GM10248 (cell line): ENCODE measurements at regions not wholly inside any gene's neighbourhood (a gene's known extent, or its start where the extent isn't known, plus 50 kb on each side); places are given as distances from the start of the nearest gene placed in this dataset.
"Not testable (repeated sequence)": the region's sequence is repeated elsewhere in the genome, so short reads cannot be mapped to it uniquely, and the experiment has no call there.

Experiments
- CTCF ChIA-PET: fragments of 300-600 bp; sonication (Branson Sonifier 250); formaldehyde crosslinking; extraction: SDS; loops from one replicate; lab custom pipeline; 2021; ENCODE audit warnings: antibody characterized with exemption; lab: Yijun Ruan, JAX
- POLR2A ChIA-PET: fragments of 350-650 bp; sonication (Branson Sonifier 250); formaldehyde crosslinking; extraction: SDS; loops from one replicate; lab custom pipeline; 2020; ENCODE audit warnings: antibody characterized with exemption; lab: Yijun Ruan, JAX
- DNase-seq: peaks from one replicate; pipeline ENCODE4 v3.0.0; 2012; ENCODE audit errors: extremely low spot score
- TF ChIP-seq, protein P1 (sequence below): IDR thresholded peaks from 2 replicates; pipeline ENCODE4 v1.5.1; 2012; ENCODE audit warnings: mild to moderate bottlenecking, low read depth; ENCODE audit errors: extremely low read depth, missing control alignments, control extremely low read depth

DNA sequence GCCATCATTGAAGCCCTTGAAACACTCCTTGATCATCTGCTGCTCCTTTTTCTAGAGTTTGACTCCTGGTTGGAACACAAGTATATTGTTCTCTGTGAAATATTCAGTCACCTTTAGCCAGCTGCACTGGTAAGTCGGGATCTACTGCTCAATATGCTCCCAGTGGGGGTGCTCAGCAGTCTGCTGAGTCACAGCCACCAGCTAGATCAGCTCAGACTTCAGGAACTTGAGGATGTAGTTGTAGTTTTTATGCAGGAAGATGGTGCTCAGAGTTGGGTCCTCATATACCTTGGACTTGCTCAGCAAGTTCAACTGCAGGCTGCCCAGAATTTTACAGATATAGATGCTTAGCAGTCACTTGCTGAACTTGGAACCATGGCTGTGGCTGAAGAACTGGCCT is 202.5 kb upstream of the RPL34 start:
- DNase-seq: no peak
- TF ChIP-seq, protein P1, sequence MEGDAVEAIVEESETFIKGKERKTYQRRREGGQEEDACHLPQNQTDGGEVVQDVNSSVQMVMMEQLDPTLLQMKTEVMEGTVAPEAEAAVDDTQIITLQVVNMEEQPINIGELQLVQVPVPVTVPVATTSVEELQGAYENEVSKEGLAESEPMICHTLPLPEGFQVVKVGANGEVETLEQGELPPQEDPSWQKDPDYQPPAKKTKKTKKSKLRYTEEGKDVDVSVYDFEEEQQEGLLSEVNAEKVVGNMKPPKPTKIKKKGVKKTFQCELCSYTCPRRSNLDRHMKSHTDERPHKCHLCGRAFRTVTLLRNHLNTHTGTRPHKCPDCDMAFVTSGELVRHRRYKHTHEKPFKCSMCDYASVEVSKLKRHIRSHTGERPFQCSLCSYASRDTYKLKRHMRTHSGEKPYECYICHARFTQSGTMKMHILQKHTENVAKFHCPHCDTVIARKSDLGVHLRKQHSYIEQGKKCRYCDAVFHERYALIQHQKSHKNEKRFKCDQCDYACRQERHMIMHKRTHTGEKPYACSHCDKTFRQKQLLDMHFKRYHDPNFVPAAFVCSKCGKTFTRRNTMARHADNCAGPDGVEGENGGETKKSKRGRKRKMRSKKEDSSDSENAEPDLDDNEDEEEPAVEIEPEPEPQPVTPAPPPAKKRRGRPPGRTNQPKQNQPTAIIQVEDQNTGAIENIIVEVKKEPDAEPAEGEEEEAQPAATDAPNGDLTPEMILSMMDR: no peak
- CTCF ChIA-PET: no interaction called here
- POLR2A ChIA-PET: no interaction called here

DNA sequence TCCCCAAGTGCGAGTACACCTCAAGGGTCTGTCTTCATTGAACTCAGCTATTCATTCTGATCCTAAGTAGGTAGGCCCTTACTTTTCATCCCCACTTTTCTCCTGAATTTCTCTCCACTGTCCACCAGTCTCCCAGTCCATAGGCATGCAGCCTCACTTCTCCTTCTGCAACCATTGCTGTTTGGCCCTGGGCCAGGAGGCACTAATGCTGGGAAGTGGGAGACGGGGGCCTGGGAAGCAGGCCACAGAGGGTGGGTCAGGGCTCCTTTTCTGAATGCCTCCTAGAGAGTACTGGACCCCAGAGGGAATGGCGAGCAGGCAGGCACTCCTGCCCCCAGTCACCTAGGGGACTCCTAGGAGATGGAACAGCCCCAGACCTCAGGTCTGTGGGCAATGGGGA is 203.5 kb upstream of the RPL34 start:
- DNase-seq: no peak
- CTCF ChIA-PET: interaction anchor here (1.2 kb wide), 1 partner anchor 161 kb away, joined by 3 read pairs; no protein-coding TSS in a partner anchor
- TF ChIP-seq, protein P1: no peak
- POLR2A ChIA-PET: no interaction called here

DNA sequence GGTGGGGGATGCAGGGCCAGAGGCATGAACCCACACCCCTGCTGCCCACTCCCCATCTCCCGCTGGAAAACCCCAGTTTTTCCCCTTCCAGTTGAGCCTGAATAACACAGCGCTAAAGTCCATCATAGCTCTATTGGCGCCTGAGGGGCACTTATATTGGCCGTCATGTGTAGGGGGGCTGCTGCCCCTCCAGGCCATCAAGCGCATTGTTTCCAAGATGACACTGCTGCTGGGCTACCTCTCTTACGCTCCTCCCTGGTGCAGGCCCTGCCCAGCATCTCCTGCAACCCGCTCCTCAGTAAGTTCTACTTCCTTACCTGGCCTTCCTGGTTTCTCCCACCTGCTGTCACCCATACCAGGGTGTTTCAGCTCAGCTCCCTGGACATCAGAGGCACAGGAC is 205.0 kb upstream of the RPL34 start:
- POLR2A ChIA-PET: no interaction called here
- no peak for DNase-seq
- CTCF ChIA-PET: interaction anchor here (1.2 kb wide), 1 partner anchor 163 kb away, joined by 3 read pairs; no protein-coding TSS in a partner anchor
- TF ChIP-seq, protein P1: no peak

DNA sequence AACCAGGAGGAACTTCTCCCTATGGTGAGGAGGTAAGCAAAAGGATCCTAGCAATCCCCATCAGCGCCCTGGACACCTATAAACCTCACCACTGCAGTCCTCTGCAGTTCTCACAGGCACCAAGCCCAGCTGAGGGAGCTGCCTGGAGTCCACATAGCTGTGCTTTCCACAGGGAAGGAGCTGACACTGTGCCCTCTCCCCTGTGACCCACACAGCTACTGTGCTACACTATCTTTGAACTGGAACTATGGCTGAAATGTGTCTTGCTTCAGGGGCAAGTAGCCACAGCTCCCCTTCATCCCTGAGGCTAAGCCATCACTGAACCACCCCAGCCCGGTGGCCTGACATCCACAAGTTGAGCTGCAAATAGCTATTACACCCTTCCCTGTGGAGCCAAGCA is 208.5 kb upstream of the RPL34 start:
- no peak for DNase-seq
- ChIA-PET CTCF (interaction anchor here (1.0 to 1.5 kb wide), 2 partner anchors 33 to 37 kb away, joined by 3 read pairs; no protein-coding TSS in a partner anchor), POLR2A (no interaction called here)
- TF ChIP-seq, protein P1: no peak

DNA sequence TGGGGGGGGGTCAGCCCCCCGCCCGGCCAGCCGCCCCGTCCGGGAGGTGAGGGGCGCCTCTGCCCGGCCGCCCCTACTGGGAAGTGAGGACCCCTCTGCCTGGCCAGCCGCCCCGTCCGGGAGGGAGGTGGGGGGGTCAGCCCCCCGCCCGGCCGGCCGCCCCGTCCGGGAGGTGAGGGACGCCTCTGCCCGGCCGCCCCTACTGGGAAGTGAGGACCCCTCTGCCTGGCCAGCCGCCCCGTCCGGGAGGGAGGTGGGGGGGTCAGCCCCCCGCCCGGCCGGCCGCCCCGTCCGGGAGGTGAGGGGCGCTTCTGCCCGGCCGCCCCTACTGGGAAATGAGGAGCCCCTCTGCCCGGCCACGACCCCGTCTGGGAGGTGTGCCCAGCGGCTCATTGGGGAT is 210.7 kb upstream of the RPL34 start:
- POLR2A ChIA-PET, DNase-seq, CTCF ChIA-PET: not testable (repeated sequence)

DNA sequence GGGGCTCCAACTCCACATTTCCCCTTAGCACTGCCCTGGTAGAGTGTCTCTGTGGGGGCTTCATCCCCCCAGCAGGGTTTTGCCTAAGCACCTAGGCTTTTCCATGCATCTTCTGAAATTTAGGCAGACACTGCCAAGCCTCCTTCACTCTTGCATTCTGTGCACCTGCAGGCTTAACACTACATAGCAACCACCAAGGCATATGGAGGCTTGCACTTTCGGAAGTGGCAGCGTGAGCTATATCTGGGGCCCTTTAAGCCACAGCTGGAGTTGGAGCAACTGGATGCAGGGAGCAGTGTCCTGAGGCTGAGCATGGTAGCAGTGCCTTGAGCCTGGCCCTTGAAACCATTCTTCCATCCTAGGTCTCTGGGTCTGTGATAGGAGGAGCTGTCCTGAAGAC is 214.8 kb upstream of the RPL34 start:
- DNase-seq: no peak
- TF ChIP-seq, protein P1: no peak
- ChIA-PET CTCF (no interaction called here), POLR2A (no interaction called here)

DNA sequence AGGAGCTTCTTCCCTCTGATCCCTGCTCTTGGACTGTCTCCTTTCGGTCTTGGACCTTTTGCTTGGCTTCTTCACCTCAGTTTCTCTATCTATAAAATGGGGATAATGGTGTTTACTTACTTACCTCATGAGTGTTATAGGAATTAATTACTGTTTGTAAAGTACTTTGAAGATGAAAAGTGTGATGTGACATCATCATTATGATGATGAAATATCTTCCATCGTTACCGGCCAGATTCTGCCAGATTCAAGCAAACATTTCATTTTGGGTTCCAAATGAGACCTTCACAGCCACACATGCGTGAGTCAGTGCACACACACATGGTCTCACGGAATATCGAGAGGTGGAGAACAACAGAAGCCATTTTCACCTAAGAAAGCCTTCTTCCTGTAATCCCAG is 220.1 kb upstream of the RPL34 start:
- ChIA-PET CTCF (no interaction called here), POLR2A (no interaction called here)
- no peak for DNase-seq
- TF ChIP-seq, protein P1: no peak
